D721Med (cell line): ENCODE measurements at regions not wholly inside any gene's neighbourhood (a gene's known extent, or its start where the extent isn't known, plus 50 kb on each side); places are given as distances from the start of the nearest gene placed in this dataset.

Experiments
- DNase-seq: peaks from one replicate; pipeline ENCODE4 v3.0.0; 2011; ENCODE audit warnings: low spot score; ENCODE audit not compliant: insufficient read length
- FAIRE-seq: peaks from 2 replicates; lab custom pipeline; 2011; peaks lifted over from hg19 to GRCh38; lab: Jason Lieb, UNC
- TF ChIP-seq, protein P1 (sequence below): IDR thresholded peaks from 2 replicates; pipeline ENCODE4 v1.5.1; 2012; ENCODE audit warnings: mild to moderate bottlenecking, control low read depth; ENCODE audit not compliant: insufficient read depth; ENCODE audit errors: missing control alignments

GRCh38 chr7:124480821-124481290, 284.7 kb downstream of the GPR37 start:
- TF ChIP-seq, protein P1, sequence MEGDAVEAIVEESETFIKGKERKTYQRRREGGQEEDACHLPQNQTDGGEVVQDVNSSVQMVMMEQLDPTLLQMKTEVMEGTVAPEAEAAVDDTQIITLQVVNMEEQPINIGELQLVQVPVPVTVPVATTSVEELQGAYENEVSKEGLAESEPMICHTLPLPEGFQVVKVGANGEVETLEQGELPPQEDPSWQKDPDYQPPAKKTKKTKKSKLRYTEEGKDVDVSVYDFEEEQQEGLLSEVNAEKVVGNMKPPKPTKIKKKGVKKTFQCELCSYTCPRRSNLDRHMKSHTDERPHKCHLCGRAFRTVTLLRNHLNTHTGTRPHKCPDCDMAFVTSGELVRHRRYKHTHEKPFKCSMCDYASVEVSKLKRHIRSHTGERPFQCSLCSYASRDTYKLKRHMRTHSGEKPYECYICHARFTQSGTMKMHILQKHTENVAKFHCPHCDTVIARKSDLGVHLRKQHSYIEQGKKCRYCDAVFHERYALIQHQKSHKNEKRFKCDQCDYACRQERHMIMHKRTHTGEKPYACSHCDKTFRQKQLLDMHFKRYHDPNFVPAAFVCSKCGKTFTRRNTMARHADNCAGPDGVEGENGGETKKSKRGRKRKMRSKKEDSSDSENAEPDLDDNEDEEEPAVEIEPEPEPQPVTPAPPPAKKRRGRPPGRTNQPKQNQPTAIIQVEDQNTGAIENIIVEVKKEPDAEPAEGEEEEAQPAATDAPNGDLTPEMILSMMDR: no peak
- FAIRE-seq (no peak), DNase-seq (no peak)

- TF ChIP-seq, protein P1: no peak
- no peak for DNase-seq
- FAIRE-seq: no peak
Observed at GRCh38 chr7:124480036-124480820, 285.4 kb downstream of the GPR37 start.

DNA sequence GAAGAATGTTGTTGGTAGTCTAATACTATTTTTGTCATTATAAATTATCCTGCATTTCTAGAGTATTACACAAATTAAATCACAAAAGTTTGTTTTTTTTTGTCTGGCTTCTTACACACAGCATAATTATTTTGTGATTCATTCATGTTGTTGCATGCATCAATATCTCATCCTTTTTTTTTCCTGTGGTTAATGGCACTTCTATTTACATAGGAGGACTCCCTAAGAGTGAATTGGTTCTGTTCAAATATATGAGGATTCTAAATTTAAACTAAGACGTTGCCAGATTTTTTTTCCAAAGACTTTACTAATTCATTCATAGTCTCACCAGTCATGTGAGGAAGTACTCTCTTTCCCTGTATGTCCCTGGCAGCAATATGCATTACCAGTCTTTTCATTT, 303.3 kb downstream of the GPR37 start:
- TF ChIP-seq, protein P1: no peak
- no peak for DNase-seq
- FAIRE-seq: no peak

DNA sequence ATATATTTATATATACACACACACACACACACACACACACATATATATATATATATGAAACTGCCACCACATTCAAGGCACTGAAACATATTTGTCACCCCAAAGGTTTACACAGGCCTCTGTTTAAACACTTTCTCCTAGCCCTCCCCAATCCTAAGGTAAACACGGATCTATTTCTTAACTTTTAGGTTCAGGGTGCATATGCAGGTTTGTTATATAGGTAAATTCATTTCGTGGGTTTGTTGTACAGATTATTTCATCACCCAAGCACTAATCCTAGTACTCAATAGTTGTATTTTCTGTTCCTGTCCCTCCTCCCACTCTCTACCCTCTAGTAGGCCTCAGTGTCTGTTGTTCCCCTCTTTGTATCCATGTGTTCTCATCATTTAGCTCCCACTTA, 305.0 kb downstream of the GPR37 start:
- TF ChIP-seq, protein P1: no peak
- no peak for DNase-seq
- FAIRE-seq: no peak

GRCh38 chr7:124460056-124460450, 305.5 kb downstream of the GPR37 start:
- DNase-seq (no peak), FAIRE-seq (no peak)
- TF ChIP-seq, protein P1: no peak

- no peak for DNase-seq
- FAIRE-seq: no peak
- TF ChIP-seq, protein P1: no peak
Observed at GRCh38 chr7:124459101-124460055, 306.2 kb downstream of the GPR37 start.

DNA sequence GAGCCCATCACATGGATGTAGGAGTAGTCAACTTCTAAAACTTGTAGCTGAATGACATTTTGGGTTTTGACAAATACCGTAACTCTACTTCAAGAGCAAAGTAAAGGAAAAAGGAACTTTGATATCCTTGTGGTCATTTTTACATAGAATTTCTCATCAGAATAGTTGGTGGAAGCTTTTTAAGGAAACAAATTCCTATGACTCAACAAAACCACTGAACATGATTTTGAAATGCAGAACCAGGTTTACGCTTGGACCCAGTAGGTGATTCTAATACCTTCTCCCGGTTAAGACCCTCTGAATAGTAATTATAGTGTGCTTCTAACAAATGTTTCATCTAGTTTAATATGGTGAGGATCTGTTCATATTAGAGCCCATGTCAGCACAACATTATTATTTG, 307.8 kb downstream of the GPR37 start:
- DNase-seq (no peak), FAIRE-seq (no peak)
- TF ChIP-seq, protein P1: no peak
